MM.1S (cell line): ENCODE measurements at regions not wholly inside any gene's neighbourhood (a gene's known extent, or its start where the extent isn't known, plus 50 kb on each side); places are given as distances from the start of the nearest gene placed in this dataset.

ENCODE experiments used
- DNase-seq: peaks from one replicate; pipeline ENCODE4 v3.0.0-alpha.2; 2015
- H2AFZ ChIP-seq: fragments of 300-600 bp; sonication (generic); 2 replicates; pipeline ENCODE4 v1.6.0; 2016; ENCODE audit warnings: antibody characterized with exemption, low read length
- H3F3A ChIP-seq: fragments of 300-600 bp; sonication (generic); 2 replicates; pipeline ENCODE4 v1.6.1; 2016; ENCODE audit warnings: mild to moderate bottlenecking, antibody characterized with exemption, low read length, moderate library complexity, mixed read lengths; ENCODE audit not compliant: insufficient read depth
- H3K27ac ChIP-seq: fragments of 300-600 bp; sonication (generic); 2 replicates; pipeline ENCODE4 v1.5.1; 2016; ENCODE audit warnings: mild to moderate bottlenecking, low read length
- H3K27me3 ChIP-seq: fragments of 300-600 bp; sonication (generic); replicated peaks from 2 replicates; pipeline ENCODE4 v1.6.0; 2016; ENCODE audit warnings: low read length; ENCODE audit not compliant: insufficient read depth
- H3K36me3 ChIP-seq: fragments of 300-600 bp; sonication (generic); replicated peaks from 2 replicates; pipeline ENCODE4 v1.6.1; 2016; ENCODE audit warnings: mild to moderate bottlenecking, low read length, mixed read lengths; ENCODE audit not compliant: insufficient read depth
- H3K4me1 ChIP-seq: fragments of 300-600 bp; sonication (generic); 2 replicates; pipeline ENCODE4 v1.6.1; 2016; ENCODE audit warnings: low read length, mixed read lengths
- H3K4me2 ChIP-seq: fragments of 300-600 bp; sonication (generic); 2 replicates; pipeline ENCODE4 v1.6.0; 2016; ENCODE audit warnings: low read depth, low read length
- H3K4me3 ChIP-seq: fragments of 300-600 bp; sonication (generic); 2 replicates; pipeline ENCODE4 v1.5.1; 2016; ENCODE audit warnings: low read length, mixed read lengths
- H3K79me2 ChIP-seq: fragments of 300-600 bp; sonication (generic); 2 replicates; pipeline ENCODE4 v1.6.1; 2016; ENCODE audit warnings: mixed run types, low read length, mixed read lengths
- H3K9ac ChIP-seq: fragments of 300-600 bp; sonication (generic); 2 replicates; pipeline ENCODE4 v1.6.1; 2016; ENCODE audit warnings: low read length, mixed read lengths
- H3K9me2 ChIP-seq: fragments of 300-600 bp; sonication (generic); replicated peaks from 2 replicates; pipeline ENCODE4 v1.6.1; 2016; ENCODE audit warnings: mild to moderate bottlenecking, low read length, mixed read lengths; ENCODE audit not compliant: insufficient read depth
- H3K9me3 ChIP-seq: fragments of 300-600 bp; sonication (generic); replicated peaks from 2 replicates; pipeline ENCODE4 v1.6.1; 2016; ENCODE audit warnings: mild to moderate bottlenecking, low read length, mixed read lengths; ENCODE audit not compliant: insufficient read depth
- H4K20me1 ChIP-seq: fragments of 300-600 bp; sonication (generic); 2 replicates; pipeline ENCODE4 v1.6.1; 2016; ENCODE audit warnings: mild to moderate bottlenecking, low read length, moderate library complexity, mixed read lengths; ENCODE audit not compliant: insufficient read depth
- EZH2 ChIP-seq: fragments of 300-600 bp; sonication (generic); optimal IDR thresholded peaks from 2 replicates; pipeline ENCODE3; 2017; ENCODE audit warnings: low read depth, mild to moderate bottlenecking, antibody characterized with exemption, low read length, mixed read lengths
- EZH2phosphoT487 ChIP-seq: fragments of 300-600 bp; sonication (generic); IDR thresholded peaks from 2 replicates; pipeline ENCODE4 v1.6.1; 2018; ENCODE audit warnings: antibody characterized with exemption, low read length
- TF ChIP-seq, protein P1 (sequence below): fragments of 300-600 bp; sonication (generic); IDR thresholded peaks from 2 replicates; pipeline ENCODE4 v1.5.1; 2016; ENCODE audit warnings: antibody characterized with exemption, low read length, mixed read lengths

DNA sequence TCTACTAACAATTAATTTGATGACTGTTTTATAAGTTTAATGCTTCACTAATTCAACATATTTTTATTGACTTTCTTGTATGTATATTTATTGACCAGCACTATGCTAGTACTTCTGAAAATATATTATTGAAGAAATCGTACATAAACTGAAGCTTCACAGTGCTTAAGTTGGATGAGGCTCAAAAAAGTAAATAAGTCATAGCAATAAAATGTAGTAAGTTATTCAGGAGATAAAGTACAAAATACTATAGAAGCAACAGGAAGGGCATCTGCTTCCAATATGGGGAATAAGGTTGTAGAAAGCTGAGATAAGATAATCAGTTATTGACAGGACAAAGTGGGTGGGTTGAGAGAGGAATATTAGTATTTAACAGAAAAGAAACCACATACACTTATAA is 944.9 kb upstream of the MIR17HG start:
- Histone ChIP-seq H3K36me3 (no peaks in the 10 kb centered on the region), H4K20me1 (no peaks in the 10 kb centered on the region), H3K4me3 (no peak overlapping the region), H3K4me1 (no peaks in the 10 kb centered on the region), H3K79me2 (no peaks in the 10 kb centered on the region), H3K9me2 (no peaks in the 10 kb centered on the region), H2AFZ (no peak overlapping the region), H3K9ac (no peak overlapping the region), H3K27ac (no peak overlapping the region), H3K9me3 (no peaks in the 10 kb centered on the region), H3F3A (no peaks in the 10 kb centered on the region), H3K4me2 (no peak overlapping the region), H3K27me3 (no peaks in the 10 kb centered on the region)
- TF ChIP-seq EZH2phosphoT487, result no peak
- no peak for TF ChIP-seq EZH2
- TF ChIP-seq, protein P1, sequence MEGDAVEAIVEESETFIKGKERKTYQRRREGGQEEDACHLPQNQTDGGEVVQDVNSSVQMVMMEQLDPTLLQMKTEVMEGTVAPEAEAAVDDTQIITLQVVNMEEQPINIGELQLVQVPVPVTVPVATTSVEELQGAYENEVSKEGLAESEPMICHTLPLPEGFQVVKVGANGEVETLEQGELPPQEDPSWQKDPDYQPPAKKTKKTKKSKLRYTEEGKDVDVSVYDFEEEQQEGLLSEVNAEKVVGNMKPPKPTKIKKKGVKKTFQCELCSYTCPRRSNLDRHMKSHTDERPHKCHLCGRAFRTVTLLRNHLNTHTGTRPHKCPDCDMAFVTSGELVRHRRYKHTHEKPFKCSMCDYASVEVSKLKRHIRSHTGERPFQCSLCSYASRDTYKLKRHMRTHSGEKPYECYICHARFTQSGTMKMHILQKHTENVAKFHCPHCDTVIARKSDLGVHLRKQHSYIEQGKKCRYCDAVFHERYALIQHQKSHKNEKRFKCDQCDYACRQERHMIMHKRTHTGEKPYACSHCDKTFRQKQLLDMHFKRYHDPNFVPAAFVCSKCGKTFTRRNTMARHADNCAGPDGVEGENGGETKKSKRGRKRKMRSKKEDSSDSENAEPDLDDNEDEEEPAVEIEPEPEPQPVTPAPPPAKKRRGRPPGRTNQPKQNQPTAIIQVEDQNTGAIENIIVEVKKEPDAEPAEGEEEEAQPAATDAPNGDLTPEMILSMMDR, result no peak
- no peak for DNase-seq

DNA sequence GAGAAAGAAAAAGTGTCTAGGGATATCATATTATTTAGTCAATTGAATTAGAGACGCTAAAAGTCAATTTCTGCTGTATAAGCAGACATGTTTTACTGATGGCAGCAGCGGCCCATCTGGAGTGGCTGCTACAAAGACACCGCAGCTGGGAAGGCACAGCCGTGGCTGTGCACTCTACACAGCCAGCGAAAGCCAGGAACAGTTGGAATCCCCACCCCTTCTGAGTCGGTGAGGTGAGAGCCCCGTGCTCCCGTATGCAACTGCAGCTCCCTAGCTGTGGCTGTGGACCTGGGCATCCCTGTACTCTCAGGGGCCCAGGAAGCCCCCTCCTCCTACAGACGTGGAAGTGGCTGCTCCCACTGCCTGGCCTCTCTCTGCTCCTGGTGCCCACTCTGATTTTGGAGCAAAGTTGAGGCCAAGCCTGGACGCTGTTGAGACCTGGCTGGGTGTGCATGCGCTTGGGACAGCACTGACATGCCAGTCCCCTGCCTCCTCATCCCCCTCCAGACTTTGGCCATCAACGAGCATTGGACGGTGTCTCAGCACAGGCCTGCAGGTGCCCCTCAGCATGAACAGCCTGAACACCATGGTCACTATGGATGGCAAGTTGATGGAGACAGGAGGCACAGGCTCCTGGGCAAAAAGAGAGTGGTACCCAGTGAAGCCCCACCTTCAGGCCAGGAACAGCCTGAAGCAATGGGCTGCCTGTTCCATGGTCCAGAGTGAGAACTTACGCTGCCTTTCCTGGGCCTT is 944.0 kb upstream of the MIR17HG start:
- DNase-seq, result no peak
- TF ChIP-seq EZH2phosphoT487 (no peak), EZH2 (no peak)
- TF ChIP-seq, protein P1, result no peak
- H3K36me3 ChIP-seq, result no peaks in the 10 kb centered on the region
- H3K4me3 ChIP-seq, result no peak overlapping the region
- H3K4me1 ChIP-seq, result no peaks in the 10 kb centered on the region
- no peak overlapping the region for H2AFZ ChIP-seq
- no peaks in the 10 kb centered on the region for H3K79me2 ChIP-seq
- no peak overlapping the region for H3K4me2 ChIP-seq
- no peaks in the 10 kb centered on the region for H3K9me3 ChIP-seq
- H3K27me3 ChIP-seq, result no peaks in the 10 kb centered on the region
- no peaks in the 10 kb centered on the region for H3K9me2 ChIP-seq
- no peaks in the 10 kb centered on the region for H4K20me1 ChIP-seq
- no peaks in the 10 kb centered on the region for H3F3A ChIP-seq
- H3K9ac ChIP-seq, result no peak overlapping the region
- H3K27ac ChIP-seq, result no peak overlapping the region

DNA sequence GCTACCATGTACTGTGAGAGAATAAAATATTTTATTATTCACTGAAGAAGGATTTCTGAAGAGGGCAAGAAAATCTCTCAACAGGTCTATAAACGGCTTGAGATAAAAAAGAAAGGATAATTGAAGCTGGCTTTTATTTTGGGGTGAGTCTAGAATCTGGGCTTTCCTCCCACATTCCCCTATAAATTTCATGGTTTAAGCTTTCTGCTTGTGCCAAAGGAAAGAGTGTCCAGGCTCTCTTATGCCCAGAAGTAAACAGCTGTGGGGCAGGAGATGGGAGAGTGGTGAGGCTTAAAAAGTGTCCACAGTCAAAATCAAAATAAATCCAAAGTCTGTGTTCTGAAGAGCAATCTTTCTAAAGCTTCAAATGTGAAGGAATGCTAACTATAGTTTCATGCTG is 942.2 kb upstream of the MIR17HG start:
- H3K79me2 ChIP-seq, result no peaks in the 10 kb centered on the region
- H3K4me3 ChIP-seq, result no peak overlapping the region
- no peaks in the 10 kb centered on the region for H3K9me2 ChIP-seq
- no peak overlapping the region for H3K4me2 ChIP-seq
- no peak overlapping the region for H3K27ac ChIP-seq
- no peaks in the 10 kb centered on the region for H3K4me1 ChIP-seq
- no peak overlapping the region for H3K9ac ChIP-seq
- no peaks in the 10 kb centered on the region for H3F3A ChIP-seq
- H3K9me3 ChIP-seq, result no peaks in the 10 kb centered on the region
- H4K20me1 ChIP-seq, result no peaks in the 10 kb centered on the region
- no peak for DNase-seq
- no peaks in the 10 kb centered on the region for H3K36me3 ChIP-seq
- H2AFZ ChIP-seq, result no peak overlapping the region
- TF ChIP-seq EZH2phosphoT487 (no peak), EZH2 (no peak)
- TF ChIP-seq, protein P1, result no peak
- H3K27me3 ChIP-seq, result no peaks in the 10 kb centered on the region
